GM23338 (cell line): ENCODE measurements at regions not wholly inside any gene's neighbourhood (a gene's known extent, or its start where the extent isn't known, plus 50 kb on each side); places are given as distances from the start of the nearest gene placed in this dataset.

Experiments used
- CTCF ChIP-seq, 2 experiments: fragments of 200-600 bp in 1 of 2; sonication (generic) in 1 of 2; conservative IDR thresholded peaks; 2 replicates each; pipeline versions ENCODE4 v1.5.1 to v1.6.1; 2016 to 2017; ENCODE audit warnings: antibody characterized with exemption in 2 of 2, low read depth in 2 of 2, mild to moderate bottlenecking in 2 of 2, moderate library complexity in 1 of 2
- EZH2 ChIP-seq: fragments of 200-600 bp; sonication (generic); IDR thresholded peaks from one replicate; pipeline ENCODE4 v1.8.0; 2017; ENCODE audit warnings: antibody characterized with exemption, mild to moderate bottlenecking, low read depth; ENCODE audit not compliant: unreplicated experiment
- JUNB ChIP-seq: IDR thresholded peaks from one replicate; pipeline ENCODE4 v1.6.1; 2016; ENCODE audit warnings: antibody characterized with exemption; ENCODE audit not compliant: unreplicated experiment
- NANOG ChIP-seq: IDR thresholded peaks from 2 replicates; pipeline ENCODE4 v1.6.1; 2016; ENCODE audit warnings: antibody characterized with exemption, borderline replicate concordance
- POLR2AphosphoS5 ChIP-seq: IDR thresholded peaks from 2 replicates; pipeline ENCODE4 v1.6.1; 2016; ENCODE audit warnings: antibody characterized with exemption, low read depth
- STAT1 ChIP-seq: IDR thresholded peaks from one replicate; pipeline ENCODE4 v1.6.1; 2016; ENCODE audit warnings: antibody characterized with exemption; ENCODE audit not compliant: unreplicated experiment
- ZNF462 ChIP-seq: fragments of 250-450 bp; sonication (Bioruptor Pico); IDR thresholded peaks from 2 replicates; pipeline ENCODE4 v1.5.0; 2020; ENCODE audit warnings: mild to moderate bottlenecking, moderate library complexity
- TF ChIP-seq, protein P1 (sequence below): IDR thresholded peaks from one replicate; pipeline ENCODE4 v1.6.1; 2018; ENCODE audit warnings: antibody characterized with exemption; ENCODE audit not compliant: unreplicated experiment
- TF ChIP-seq, protein P2 (sequence below): IDR thresholded peaks from 2 replicates; pipeline ENCODE4 v1.6.1; 2016; ENCODE audit warnings: antibody characterized with exemption

- TF ChIP-seq, protein P1, sequence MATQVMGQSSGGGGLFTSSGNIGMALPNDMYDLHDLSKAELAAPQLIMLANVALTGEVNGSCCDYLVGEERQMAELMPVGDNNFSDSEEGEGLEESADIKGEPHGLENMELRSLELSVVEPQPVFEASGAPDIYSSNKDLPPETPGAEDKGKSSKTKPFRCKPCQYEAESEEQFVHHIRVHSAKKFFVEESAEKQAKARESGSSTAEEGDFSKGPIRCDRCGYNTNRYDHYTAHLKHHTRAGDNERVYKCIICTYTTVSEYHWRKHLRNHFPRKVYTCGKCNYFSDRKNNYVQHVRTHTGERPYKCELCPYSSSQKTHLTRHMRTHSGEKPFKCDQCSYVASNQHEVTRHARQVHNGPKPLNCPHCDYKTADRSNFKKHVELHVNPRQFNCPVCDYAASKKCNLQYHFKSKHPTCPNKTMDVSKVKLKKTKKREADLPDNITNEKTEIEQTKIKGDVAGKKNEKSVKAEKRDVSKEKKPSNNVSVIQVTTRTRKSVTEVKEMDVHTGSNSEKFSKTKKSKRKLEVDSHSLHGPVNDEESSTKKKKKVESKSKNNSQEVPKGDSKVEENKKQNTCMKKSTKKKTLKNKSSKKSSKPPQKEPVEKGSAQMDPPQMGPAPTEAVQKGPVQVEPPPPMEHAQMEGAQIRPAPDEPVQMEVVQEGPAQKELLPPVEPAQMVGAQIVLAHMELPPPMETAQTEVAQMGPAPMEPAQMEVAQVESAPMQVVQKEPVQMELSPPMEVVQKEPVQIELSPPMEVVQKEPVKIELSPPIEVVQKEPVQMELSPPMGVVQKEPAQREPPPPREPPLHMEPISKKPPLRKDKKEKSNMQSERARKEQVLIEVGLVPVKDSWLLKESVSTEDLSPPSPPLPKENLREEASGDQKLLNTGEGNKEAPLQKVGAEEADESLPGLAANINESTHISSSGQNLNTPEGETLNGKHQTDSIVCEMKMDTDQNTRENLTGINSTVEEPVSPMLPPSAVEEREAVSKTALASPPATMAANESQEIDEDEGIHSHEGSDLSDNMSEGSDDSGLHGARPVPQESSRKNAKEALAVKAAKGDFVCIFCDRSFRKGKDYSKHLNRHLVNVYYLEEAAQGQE = no peak
- no peak for TF ChIP-seq POLR2AphosphoS5
- TF ChIP-seq CTCF (conservative IDR thresholded peaks at IDR 0.05; ENCODE audit: low read depth in 2 of 2) = no peak
- TF ChIP-seq STAT1 = no peak
- TF ChIP-seq NANOG = no peak
- TF ChIP-seq EZH2 = no peak
- TF ChIP-seq ZNF462 (CRISPR knock-in tag) = no peak
- TF ChIP-seq, protein P2, sequence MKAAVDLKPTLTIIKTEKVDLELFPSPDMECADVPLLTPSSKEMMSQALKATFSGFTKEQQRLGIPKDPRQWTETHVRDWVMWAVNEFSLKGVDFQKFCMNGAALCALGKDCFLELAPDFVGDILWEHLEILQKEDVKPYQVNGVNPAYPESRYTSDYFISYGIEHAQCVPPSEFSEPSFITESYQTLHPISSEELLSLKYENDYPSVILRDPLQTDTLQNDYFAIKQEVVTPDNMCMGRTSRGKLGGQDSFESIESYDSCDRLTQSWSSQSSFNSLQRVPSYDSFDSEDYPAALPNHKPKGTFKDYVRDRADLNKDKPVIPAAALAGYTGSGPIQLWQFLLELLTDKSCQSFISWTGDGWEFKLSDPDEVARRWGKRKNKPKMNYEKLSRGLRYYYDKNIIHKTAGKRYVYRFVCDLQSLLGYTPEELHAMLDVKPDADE = no peak
- TF ChIP-seq JUNB = no peak
These were observed 68.3 kb upstream of the LINC01488 start for GRCh38 chr11:69413015-69413801.
